Stomach (tissue), 4 donors: ENCODE measurements at regions not wholly inside any gene's neighbourhood (a gene's known extent, or its start where the extent isn't known, plus 50 kb on each side); places are given as distances from the start of the nearest gene placed in this dataset.

Experiments used
- CTCF ChIP-seq, 7 experiments: fragments of 450-650 bp in 4 of 7; fragments of 200-600 bp in 3 of 7; sonication (generic) in 3 of 7; IDR thresholded peaks; one replicate each; pipeline ENCODE4 v1.5.1; 2016 to 2019; ENCODE audit warnings: antibody characterized with exemption in 7 of 7, control low read depth in 2 of 7, mild to moderate bottlenecking in 1 of 7
- POLR2A ChIP-seq, 4 donors: fragments of 450-650 bp; IDR thresholded peaks; one replicate each; pipeline ENCODE4 v1.6.1; 2016; ENCODE audit warnings: antibody characterized with exemption in 4 of 4, control low read depth in 2 of 4, mild to moderate bottlenecking in 1 of 4, moderate library complexity in 1 of 4
- POLR2AphosphoS5 ChIP-seq, 3 donors: sonication (generic); formaldehyde crosslinking; IDR thresholded peaks; one replicate each; pipeline ENCODE4 v1.6.1; 2016; ENCODE audit warnings: antibody characterized with exemption in 3 of 3

- TF ChIP-seq POLR2AphosphoS5 (IDR thresholded peaks at IDR 0.05) (no peak), POLR2A (IDR thresholded peaks at IDR 0.05) (no peak), CTCF (IDR thresholded peaks at IDR 0.05) (no peak)
Measured at GRCh38 chr12:91327131-91327530, 144.5 kb upstream of the DCN start.
